B cell (primary cell): ENCODE measurements at regions not wholly inside any gene's neighbourhood (a gene's known extent, or its start where the extent isn't known, plus 50 kb on each side); places are given as distances from the start of the nearest gene placed in this dataset.

ENCODE experiments used
- CTCF ChIP-seq: fragments of 200-600 bp; IDR thresholded peaks from one replicate; pipeline ENCODE4 v1.8.0; 2022; ENCODE audit warnings: antibody characterized with exemption, mild to moderate bottlenecking
- EZH2 ChIP-seq: IDR thresholded peaks from 2 replicates; pipeline ENCODE4 v1.6.1; 2012; ENCODE audit warnings: borderline replicate concordance, low read depth, mild to moderate bottlenecking, moderate library complexity, low read length; ENCODE audit not compliant: insufficient read depth, poor library complexity, severe bottlenecking

GRCh38 chr15:61367953-61368352 lies 138.9 kb upstream of the RORA start:
- TF ChIP-seq CTCF: no peak
- no peak for TF ChIP-seq EZH2
